ENCODE measurements at regions not wholly inside any gene's neighbourhood (a gene's known extent, or its start where the extent isn't known, plus 50 kb on each side); places are given as distances from the start of the nearest gene placed in this dataset.
A peak's percentile ranks its signal among the peaks of the same experiment; 100 is the strongest.
"Not testable (repeated sequence)": the region's sequence is repeated elsewhere in the genome, so short reads cannot be mapped to it uniquely, and the experiment has no call there.

- FAIRE-seq = no peak
Measured at GRCh38 chr18:70536370-70537062, 247.7 kb downstream of the SOCS6 start.

DNA sequence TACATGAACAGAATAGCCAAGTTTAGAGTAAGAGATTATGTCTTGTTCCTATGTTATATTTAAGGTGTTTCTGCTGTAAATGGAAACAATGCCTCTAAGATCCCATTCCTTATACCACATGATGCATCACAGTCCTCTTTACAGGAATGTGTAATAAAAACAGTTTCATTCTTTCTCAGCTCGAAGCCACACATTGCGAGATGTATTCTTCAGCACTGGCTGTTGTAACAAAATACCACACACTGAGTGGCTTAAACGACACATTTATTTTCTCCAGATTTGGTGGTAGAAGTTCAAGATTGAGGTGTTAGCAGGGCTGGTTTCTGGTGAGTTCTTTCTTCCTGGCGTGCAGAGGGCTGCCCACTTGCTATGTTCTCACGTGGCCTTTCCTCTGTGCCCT is 246.2 kb downstream of the SOCS6 start:
- FAIRE-seq = no peak

GRCh38 chr18:70525322-70525721 is 236.5 kb downstream of the SOCS6 start:
- FAIRE-seq = not testable (repeated sequence)

DNA sequence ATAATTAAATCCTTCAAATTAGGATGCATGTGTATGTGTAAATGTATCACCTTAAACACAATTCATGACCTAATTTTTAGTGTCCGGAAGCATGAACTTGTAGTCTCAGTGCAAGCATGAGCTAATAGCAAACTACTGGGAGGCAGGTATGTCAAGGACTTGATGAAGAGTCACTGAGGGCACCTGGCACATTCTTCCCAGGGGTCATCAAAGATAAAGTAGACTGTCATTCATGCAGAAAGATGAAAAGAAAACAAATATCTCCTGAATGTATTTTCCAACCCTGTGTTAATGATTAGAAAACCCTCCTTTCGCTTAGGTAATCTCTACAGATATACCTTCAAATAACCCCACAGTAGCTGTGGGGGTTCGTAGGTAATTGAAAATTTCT is 234.9 kb downstream of the SOCS6 start:
- FAIRE-seq = no peak

DNA sequence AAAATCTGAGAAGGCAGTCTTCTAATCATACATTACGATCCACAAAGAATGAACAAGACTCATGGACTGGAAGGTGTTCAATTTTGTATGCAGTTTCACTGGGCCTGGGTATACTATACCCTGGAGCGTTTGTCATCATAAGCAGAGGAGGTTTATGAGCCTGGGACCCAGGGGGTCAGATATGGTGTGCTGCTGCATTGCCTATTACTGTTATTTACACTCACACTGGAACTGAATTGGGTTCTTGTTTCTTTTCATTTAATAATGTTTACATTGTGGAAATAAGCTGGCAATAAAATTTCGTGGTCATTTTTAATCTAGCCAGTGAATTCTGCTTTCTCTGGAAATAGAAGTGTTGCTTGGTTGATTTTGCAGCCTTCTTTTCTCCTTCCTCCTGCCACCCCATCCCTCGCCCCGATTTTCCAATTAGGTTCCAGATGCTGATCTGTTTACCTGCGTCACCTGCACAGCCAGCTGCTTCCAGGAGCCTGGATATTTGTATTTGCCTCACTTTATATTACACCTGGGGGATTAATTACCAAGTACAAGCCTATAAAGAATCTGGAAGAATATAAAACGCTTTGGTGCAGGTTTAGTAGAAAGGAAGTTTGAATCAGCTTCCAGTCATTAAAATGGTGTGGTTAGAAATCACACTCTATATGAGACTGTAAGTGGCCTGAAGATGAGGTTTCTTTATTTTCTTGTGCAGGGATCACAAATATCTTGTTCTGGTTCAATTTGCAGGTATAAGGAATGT is 234.4 kb downstream of the SOCS6 start:
- no peak for FAIRE-seq

DNA sequence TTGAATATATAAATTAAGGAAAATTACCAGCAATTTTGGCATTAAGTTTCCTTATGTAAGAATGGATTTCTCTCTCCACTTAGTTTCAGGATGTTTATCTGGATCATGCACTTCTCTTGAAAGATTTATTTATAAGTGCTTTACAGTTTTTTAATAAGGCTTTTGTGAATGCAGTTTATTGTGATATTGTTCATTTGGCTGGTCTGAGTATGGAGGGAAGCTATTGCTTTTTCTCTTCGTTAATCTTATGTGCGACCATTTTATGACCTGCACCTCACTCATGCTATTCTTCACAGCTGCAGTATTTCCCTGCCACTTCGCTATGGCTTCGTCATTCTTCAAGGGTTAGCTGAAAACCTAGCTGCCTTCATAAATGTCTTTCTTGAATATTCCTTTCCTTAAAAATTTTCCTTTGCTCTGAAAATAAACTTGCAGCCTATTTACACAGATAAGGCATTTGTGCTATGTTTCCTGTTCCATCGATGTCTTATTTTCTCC is 233.4 kb downstream of the SOCS6 start:
- FAIRE-seq = no peak

GRCh38 chr18:70520867-70521266 is 232.0 kb downstream of the SOCS6 start:
- no peak for FAIRE-seq

DNA sequence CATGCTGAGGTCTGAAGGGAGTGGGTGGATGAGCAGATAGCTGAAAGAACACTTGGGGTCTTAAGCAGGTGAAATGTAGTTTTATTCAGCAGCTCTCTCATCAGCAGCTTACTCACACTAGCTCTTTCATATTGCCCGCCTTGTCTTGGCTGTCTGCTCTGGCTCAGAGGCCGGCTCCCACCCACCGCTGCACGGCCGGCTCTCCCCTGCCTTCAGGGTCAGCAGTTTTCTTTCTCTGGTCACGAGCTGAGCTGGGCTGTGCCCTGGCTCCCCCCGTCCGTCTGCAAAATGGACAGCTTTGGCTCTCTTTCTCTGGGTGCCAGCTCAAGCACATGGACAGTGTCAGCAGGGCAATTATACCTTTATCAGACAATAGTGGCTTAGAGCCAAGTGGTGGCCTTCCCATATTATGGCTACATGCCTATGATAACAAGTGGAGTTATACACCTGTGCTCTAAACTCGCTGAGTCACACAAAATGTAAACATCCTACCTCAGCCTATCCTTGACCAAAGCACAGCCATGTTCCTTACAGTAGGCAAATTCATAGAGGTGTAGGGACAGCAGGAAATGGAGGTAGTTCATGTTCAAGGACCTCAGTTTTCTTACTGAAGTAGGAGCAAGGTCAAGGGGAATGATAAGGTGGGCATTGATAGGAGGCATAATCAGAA is 224.8 kb downstream of the SOCS6 start:
- FAIRE-seq = no peak

- FAIRE-seq = no peak
Measured at GRCh38 chr18:70507970-70508369, 219.1 kb downstream of the SOCS6 start.

DNA sequence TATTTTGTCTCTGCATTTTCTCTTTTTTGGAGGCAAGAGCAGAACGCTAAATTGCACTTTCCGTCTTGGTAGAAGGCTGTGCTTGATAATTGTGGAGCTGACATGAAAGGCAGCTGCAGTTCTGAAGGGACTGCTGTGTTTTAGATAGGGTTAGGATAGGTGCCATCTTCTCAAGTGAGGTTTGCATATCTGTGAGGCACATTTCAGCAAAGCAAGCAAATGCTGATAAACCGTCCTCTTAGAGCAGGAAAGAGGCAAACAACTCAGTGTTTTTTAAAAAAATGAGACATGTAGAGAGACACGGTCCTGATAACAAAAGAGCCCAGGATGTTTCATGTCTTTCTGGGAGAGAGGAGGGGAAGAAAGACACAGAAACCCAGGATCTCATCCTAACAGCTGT is 217.7 kb downstream of the SOCS6 start:
- FAIRE-seq = no peak

DNA sequence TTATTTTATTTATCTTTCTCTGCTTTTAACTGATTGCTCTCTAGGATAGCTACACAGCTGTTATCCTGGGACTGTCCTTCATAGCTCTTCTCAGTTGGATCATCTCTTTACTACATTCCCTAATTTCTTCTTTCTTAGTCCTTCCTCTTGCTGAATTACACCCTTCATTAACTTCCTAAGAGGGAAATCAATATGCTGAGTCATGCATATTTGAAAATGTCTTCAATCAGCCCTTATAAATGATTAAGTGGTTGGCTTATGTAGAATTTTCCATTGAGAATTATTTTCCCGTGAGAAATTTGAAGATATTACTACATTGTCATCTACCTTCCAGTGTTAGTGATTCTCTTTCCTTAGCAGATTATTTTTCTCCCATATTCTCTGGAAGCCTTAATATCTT is 214.2 kb downstream of the SOCS6 start:
- no peak for FAIRE-seq

- FAIRE-seq = no peak
Measured at GRCh38 chr18:70501358-70501757, 212.5 kb downstream of the SOCS6 start.

GRCh38 chr18:70500748-70501147 is 211.9 kb downstream of the SOCS6 start:
- no peak for FAIRE-seq

DNA sequence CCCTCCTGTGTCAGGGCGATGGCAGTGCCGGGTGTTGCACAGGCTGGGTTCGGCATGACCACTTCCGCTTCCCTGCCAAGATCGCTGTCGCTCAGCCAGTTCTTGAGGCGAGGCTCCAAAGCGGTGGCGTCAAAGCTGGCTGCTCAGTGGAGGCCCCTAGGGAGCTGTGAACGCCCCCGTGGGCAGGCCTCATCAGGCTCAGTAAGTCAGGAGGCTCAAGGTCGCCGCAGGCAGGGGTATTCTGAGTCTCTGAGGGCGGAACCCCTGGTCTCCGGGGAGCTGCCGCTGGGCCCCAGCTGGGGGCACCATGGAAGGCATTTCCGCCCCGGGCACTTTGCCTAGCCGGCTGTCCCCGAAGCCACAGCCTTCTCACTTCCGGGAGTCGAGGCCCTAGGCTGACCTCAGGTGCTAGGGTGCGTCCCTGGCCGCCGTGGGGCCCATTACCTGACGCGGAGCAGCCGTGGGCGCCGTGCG is 210.4 kb downstream of the SOCS6 start:
- FAIRE-seq = no peak

GRCh38 chr18:70496353-70497294 is 207.8 kb downstream of the SOCS6 start:
- no peak for FAIRE-seq

GRCh38 chr18:70494524-70494923 is 205.7 kb downstream of the SOCS6 start:
- no peak for FAIRE-seq

- FAIRE-seq = no peak
Measured at GRCh38 chr18:70493461-70493860, 204.6 kb downstream of the SOCS6 start.

GRCh38 chr18:70491734-70492348 is 203.0 kb downstream of the SOCS6 start:
- FAIRE-seq = no peak

DNA sequence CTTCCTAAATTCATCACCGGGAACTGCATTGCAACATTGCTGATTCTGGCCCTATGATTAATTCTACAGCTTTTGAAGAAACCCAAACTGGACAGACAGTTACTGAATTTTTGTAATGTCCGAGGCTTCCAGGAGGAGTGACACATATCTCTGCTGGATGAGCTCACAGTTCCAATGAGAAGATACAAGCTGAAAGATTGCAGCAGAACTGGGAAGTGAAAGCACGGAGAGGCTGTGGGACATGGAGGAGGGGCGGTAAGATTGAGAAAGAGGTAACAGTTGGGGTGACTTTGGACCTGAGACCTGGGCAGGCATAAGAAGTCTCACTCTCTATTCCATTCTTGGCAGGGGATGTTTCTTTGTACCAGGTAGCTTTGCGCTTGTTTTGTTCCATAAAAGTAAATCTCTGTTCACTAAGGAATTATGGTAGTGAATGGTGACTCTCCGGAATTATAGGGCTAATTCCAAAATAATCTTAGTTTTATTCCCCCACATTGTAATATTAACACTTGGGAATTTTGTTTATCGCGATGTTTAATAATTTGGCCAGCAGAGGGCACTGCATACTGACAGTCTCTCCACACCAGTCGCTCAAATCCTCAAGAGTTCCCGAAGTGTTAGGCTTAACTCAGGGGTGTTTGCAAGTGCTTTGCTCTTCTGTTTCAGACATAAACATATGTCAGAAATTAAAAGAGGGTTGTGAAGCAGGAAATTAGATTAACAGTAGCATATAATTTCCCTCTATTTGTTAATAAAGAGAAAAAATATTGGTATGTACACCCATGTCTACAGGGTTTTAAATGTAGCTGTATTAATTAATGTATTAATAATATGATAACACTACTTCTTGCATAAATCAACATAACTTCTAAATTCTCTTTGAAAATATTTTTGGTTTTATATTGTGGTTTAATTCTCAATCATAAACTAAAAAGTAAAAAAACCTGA is 201.4 kb downstream of the SOCS6 start:
- peak; percentile 52 for FAIRE-seq

DNA sequence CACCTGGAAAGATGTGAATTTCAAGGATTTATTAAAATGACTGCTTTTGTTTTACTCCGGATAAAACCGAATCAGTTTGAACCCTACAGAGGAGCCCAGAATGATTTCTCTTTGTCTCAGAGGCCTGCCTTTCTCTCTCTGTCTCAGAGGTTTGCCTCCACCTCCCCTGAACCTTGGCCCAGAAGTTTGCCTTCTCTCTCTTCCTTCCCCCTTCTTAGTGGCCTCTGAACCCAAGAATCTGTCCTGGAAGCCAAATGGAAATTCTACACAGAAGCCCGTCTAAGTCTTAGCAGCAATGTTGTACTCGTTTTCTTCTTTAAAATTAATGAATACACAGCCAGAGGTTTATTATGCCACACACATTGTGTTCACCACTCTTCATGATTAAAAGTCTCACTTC is 200.7 kb downstream of the SOCS6 start:
- FAIRE-seq = no peak

GRCh38 chr18:70469916-70470315 is 181.1 kb downstream of the SOCS6 start:
- FAIRE-seq = no peak
